ENCODE measurements at regions not wholly inside any gene's neighbourhood (a gene's known extent, or its start where the extent isn't known, plus 50 kb on each side); places are given as distances from the start of the nearest gene placed in this dataset.

- no peak for TF ChIP-seq ELK1 (CRISPR knock-in tag; IDR thresholded peaks at IDR 0.05)
These were observed 169.6 kb downstream of the EDEM1 start (continued) for GRCh38 chr3:5357089-5357488.

- no peak for TF ChIP-seq CREM (IDR thresholded peaks at IDR 0.05; ENCODE audit: low read depth)
- TF ChIP-seq SMAD3 (CRISPR knock-in tag; conservative IDR thresholded peaks at IDR 0.05): no peak
- TF ChIP-seq ZNF175 (CRISPR knock-in tag; IDR thresholded peaks at IDR 0.05; ENCODE audit: low read depth): no peak
- TF ChIP-seq SAFB (IDR thresholded peaks at IDR 0.05; ENCODE audit: borderline replicate concordance, low read depth, low read length): no peak
- TF ChIP-seq RBM17 (IDR thresholded peaks at IDR 0.05; ENCODE audit: borderline replicate concordance, low read depth, low read length): no peak
- TF ChIP-seq DACH1 (IDR thresholded peaks at IDR 0.05; ENCODE audit: partially characterized antibody): peak; percentile 94
- no peaks in the 10 kb centered on the region for H3K79me2 ChIP-seq (ENCODE audit: control insufficient read depth, insufficient read depth, low read length)
- no peak overlapping the region for H3K9ac ChIP-seq (ENCODE audit: insufficient read depth in 1 of 2, low read depth in 2 of 2, low read length in 2 of 2)
- H3K27ac ChIP-seq (ENCODE audit: extremely low read depth, low read depth, low read length): no peak overlapping the region
- FAIRE-seq (no peak), DNase-seq (ENCODE audit: extremely low read depth in 1 of 4, low spot score in 3 of 4) (no peak), ATAC-seq (no peak)
- ChIA-PET CTCF (ENCODE audit: low intra/inter-chr PET ratio) (no interaction called here), POLR2A (no interaction called here)
- in situ Hi-C loops (cut with MboI) (no loop called here), intact Hi-C loops (cut with micrococcal nuclease) (no loop called here)
- no peaks in the 10 kb centered on the region for H3K9me3 ChIP-seq (replicated peaks; ENCODE audit: control insufficient read depth, insufficient read depth, low read depth, low read length)
- H3K4me2 ChIP-seq (ENCODE audit: insufficient read depth, low read length): no peak overlapping the region
- no peaks in the 10 kb centered on the region for H3K36me3 ChIP-seq (ENCODE audit: control insufficient read depth, insufficient read depth, low read length)
- no peaks in the 10 kb centered on the region for H3K27me3 ChIP-seq (ENCODE audit: control insufficient read depth in 2 of 2, insufficient read depth in 2 of 2, low read length in 2 of 2)
- no TSS peak for BruUV-seq (replicated peaks)
- H3K9me1 ChIP-seq (ENCODE audit: control insufficient read depth, insufficient read depth, low read length): no peaks in the 10 kb centered on the region
- no peak overlapping the region for H3K4me3 ChIP-seq
- no peaks in the 10 kb centered on the region for H4K20me1 ChIP-seq (replicated peaks; ENCODE audit: control insufficient read depth, insufficient read depth, low read length)
- H2AFZ ChIP-seq (ENCODE audit: low read depth, low read length): no peak overlapping the region
- WGBS (ENCODE audit: insufficient coverage, low coverage, missing lambda C conversion rate): 0% methylated on average over 1 of the region's 1 CpG
- no peaks in the 10 kb centered on the region for H3K4me1 ChIP-seq (replicated peaks in 1 of 2; ENCODE audit: control insufficient read depth in 2 of 2, insufficient read depth in 2 of 2, low read length in 2 of 2)
These were observed 171.4 kb downstream of the EDEM1 start for GRCh38 chr3:5358911-5359310.
